ENCODE measurements at regions not wholly inside any gene's neighbourhood (a gene's known extent, or its start where the extent isn't known, plus 50 kb on each side); places are given as distances from the start of the nearest gene placed in this dataset.

DNA sequence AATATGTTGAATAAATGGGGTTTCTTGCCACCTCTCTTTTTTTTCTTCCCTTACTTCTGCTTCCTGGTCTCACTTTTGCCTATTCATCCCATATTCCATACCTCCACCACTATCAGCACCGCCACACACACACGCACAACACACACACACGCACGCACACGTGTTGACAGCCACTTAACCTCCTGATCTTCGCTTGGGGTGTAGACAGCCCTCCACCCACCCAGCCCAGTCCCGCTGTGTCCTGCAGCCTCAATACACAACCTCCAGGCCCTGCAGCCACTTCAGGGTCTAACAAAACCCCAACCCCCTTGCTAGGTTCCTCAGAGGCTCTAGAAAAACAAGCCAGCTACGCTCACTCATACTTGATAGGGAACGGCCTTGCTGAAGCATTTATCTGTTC lies 72.3 kb downstream of the LINC00237 start:
- DNase-seq (ENCODE audit: low spot score): no peak
- H3K4me1 Mint-ChIP-seq (ENCODE audit: low read depth): no peaks in the 10 kb centered on the region
- H3K9me3 Mint-ChIP-seq (ENCODE audit: low read depth): peaks cover 6% of the 10 kb centered on the region
- no peaks in the 10 kb centered on the region for H3K36me3 Mint-ChIP-seq (ENCODE audit: low read depth)
- H3K27ac Mint-ChIP-seq (ENCODE audit: unreplicated experiment): peak overlapping the region; percentile 19
- TF ChIP-seq, protein P1, sequence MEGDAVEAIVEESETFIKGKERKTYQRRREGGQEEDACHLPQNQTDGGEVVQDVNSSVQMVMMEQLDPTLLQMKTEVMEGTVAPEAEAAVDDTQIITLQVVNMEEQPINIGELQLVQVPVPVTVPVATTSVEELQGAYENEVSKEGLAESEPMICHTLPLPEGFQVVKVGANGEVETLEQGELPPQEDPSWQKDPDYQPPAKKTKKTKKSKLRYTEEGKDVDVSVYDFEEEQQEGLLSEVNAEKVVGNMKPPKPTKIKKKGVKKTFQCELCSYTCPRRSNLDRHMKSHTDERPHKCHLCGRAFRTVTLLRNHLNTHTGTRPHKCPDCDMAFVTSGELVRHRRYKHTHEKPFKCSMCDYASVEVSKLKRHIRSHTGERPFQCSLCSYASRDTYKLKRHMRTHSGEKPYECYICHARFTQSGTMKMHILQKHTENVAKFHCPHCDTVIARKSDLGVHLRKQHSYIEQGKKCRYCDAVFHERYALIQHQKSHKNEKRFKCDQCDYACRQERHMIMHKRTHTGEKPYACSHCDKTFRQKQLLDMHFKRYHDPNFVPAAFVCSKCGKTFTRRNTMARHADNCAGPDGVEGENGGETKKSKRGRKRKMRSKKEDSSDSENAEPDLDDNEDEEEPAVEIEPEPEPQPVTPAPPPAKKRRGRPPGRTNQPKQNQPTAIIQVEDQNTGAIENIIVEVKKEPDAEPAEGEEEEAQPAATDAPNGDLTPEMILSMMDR (IDR thresholded peaks at IDR 0.05): no peak
- no peaks in the 10 kb centered on the region for H3K27me3 Mint-ChIP-seq (ENCODE audit: low read depth)
- no peak overlapping the region for H3K4me3 Mint-ChIP-seq (ENCODE audit: unreplicated experiment)

DNA sequence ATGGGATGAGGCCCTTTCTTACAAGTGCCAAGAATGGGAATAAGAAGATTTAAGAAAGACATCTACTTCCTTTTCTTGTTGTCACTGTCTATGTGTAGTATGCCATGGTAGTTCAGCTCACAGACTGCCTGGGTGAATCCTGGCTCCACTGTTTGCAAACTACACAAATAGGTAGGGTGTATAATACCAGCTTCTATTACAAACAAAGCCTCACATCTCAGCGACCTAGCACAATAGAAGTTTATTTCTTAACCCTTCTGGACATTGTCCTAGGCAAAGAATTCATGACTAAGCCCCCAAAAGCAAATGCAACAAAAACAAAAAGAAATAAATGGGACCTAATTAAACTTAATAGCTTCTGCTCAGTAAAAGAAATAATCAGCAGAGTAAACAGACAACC lies 74.5 kb downstream of the LINC00237 start:
- H3K27me3 Mint-ChIP-seq (ENCODE audit: low read depth): no peaks in the 10 kb centered on the region
- no peak for DNase-seq (ENCODE audit: low spot score)
- peaks cover 6% of the 10 kb centered on the region for H3K9me3 Mint-ChIP-seq (ENCODE audit: low read depth)
- H3K36me3 Mint-ChIP-seq (ENCODE audit: low read depth): no peaks in the 10 kb centered on the region
- H3K4me1 Mint-ChIP-seq (ENCODE audit: low read depth): no peaks in the 10 kb centered on the region
- no peak overlapping the region for H3K27ac Mint-ChIP-seq (ENCODE audit: unreplicated experiment)
- TF ChIP-seq, protein P1 (IDR thresholded peaks at IDR 0.05): no peak
- H3K4me3 Mint-ChIP-seq (ENCODE audit: unreplicated experiment): no peak overlapping the region

DNA sequence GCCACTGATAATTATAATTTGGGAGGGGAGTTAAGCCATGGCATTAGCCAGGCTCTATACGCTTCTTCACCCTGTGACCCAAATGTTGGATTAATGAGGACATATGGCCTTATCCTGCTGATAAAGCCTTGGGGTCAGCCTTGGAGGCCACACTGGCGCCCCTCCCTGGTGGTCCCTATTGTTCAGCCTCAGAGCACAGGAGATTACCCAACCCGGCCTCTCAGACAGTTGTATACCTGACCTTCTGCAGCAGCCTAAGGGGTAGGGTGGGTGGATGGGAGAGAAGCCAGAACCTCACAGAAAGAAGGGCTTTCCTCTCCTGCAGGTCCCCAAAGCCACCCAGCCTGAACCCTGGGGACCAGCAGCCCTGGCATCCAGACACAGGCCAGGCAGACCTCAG lies 76.8 kb downstream of the LINC00237 start:
- no peaks in the 10 kb centered on the region for H3K4me1 Mint-ChIP-seq (ENCODE audit: low read depth)
- no peaks in the 10 kb centered on the region for H3K36me3 Mint-ChIP-seq (ENCODE audit: low read depth)
- H3K27ac Mint-ChIP-seq (ENCODE audit: unreplicated experiment): no peak overlapping the region
- no peaks in the 10 kb centered on the region for H3K27me3 Mint-ChIP-seq (ENCODE audit: low read depth)
- H3K4me3 Mint-ChIP-seq (ENCODE audit: unreplicated experiment): no peak overlapping the region
- no peak for DNase-seq (ENCODE audit: low spot score)
- TF ChIP-seq, protein P1 (IDR thresholded peaks at IDR 0.05): no peak
- H3K9me3 Mint-ChIP-seq (ENCODE audit: low read depth): peaks cover 9% of the 10 kb centered on the region

DNA sequence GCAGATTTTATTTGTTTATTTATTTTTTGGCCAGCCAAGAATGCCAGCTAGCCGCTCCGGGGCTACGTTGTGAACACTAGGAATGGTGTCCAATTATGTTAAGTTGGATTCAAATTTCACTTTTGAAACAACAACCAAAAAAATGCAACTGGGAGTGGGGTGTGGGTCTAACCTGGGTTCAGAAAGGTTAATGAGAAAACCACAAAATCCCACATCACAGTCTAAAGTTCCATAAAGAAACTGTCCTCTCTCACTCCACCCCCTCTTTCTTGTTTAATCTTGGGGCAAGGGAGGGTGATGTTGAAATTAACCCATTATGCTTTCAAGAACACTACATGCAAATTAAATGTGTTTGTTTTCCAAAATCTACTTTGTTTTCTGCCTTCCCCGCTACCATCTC lies 77.2 kb downstream of the LINC00237 start:
- TF ChIP-seq, protein P1 (IDR thresholded peaks at IDR 0.05): no peak
- Mint-ChIP-seq H3K4me1 (ENCODE audit: low read depth) (no peaks in the 10 kb centered on the region), H3K27ac (ENCODE audit: unreplicated experiment) (no peak overlapping the region), H3K27me3 (ENCODE audit: low read depth) (no peaks in the 10 kb centered on the region), H3K9me3 (ENCODE audit: low read depth) (peaks cover 11% of the 10 kb centered on the region), H3K36me3 (ENCODE audit: low read depth) (no peaks in the 10 kb centered on the region), H3K4me3 (ENCODE audit: unreplicated experiment) (no peak overlapping the region)
- no peak for DNase-seq (ENCODE audit: low spot score)

DNA sequence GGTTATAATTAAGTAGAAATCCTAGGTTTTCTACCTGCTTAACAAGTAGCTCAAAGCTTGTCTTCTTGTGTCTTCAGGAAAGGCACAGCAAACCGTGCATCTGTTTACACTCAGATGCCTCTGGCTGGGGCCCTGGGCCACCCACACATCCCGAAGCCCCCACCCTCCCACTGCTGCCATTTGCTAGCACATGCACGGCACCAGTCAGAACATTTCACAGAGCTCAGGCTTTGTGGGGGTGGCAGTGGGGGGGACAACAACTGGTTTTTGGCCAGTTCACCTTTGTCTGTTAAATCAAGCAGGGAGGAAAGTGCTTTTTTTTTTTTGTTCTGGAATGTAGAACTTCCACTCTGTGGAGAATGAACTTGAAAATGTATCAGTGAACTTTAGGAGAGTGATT lies 77.7 kb downstream of the LINC00237 start:
- no peak for DNase-seq (ENCODE audit: low spot score)
- no peak overlapping the region for H3K27ac Mint-ChIP-seq (ENCODE audit: unreplicated experiment)
- no peaks in the 10 kb centered on the region for H3K36me3 Mint-ChIP-seq (ENCODE audit: low read depth)
- no peaks in the 10 kb centered on the region for H3K27me3 Mint-ChIP-seq (ENCODE audit: low read depth)
- no peak overlapping the region for H3K4me3 Mint-ChIP-seq (ENCODE audit: unreplicated experiment)
- TF ChIP-seq, protein P1 (IDR thresholded peaks at IDR 0.05): no peak
- H3K9me3 Mint-ChIP-seq (ENCODE audit: low read depth): peaks cover 11% of the 10 kb centered on the region
- no peaks in the 10 kb centered on the region for H3K4me1 Mint-ChIP-seq (ENCODE audit: low read depth)

Measured in chondrocyte (in vitro differentiated cells).